ENCODE measurements at regions not wholly inside any gene's neighbourhood (a gene's known extent, or its start where the extent isn't known, plus 50 kb on each side); places are given as distances from the start of the nearest gene placed in this dataset.
"Not testable (repeated sequence)": the region's sequence is repeated elsewhere in the genome, so short reads cannot be mapped to it uniquely, and the experiment has no call there.

- DNase-seq (ENCODE audit: low read depth) = no peak
Observed at GRCh38 chr6:9192405-9192909, 757.1 kb upstream of the SLC35B3 start.

- no peak for DNase-seq (ENCODE audit: low read depth)
Observed at GRCh38 chr6:9186148-9186547, 750.8 kb upstream of the SLC35B3 start.

GRCh38 chr6:9178071-9178470 lies 742.7 kb upstream of the SLC35B3 start:
- no peak for DNase-seq (ENCODE audit: low read depth)

- DNase-seq (ENCODE audit: low read depth) = no peak
Observed at GRCh38 chr6:9173229-9173628, 737.9 kb upstream of the SLC35B3 start.

- DNase-seq (ENCODE audit: low read depth) = no peak
Observed at GRCh38 chr6:9172096-9172495, 736.8 kb upstream of the SLC35B3 start.

- no peak for DNase-seq (ENCODE audit: low read depth)
Observed at GRCh38 chr6:9168669-9169068, 733.3 kb upstream of the SLC35B3 start.

GRCh38 chr6:9161731-9162130 lies 726.4 kb upstream of the SLC35B3 start:
- no peak for DNase-seq (ENCODE audit: low read depth)

- no peak for DNase-seq (ENCODE audit: low read depth)
Observed at GRCh38 chr6:9159051-9159450, 723.7 kb upstream of the SLC35B3 start.

- no peak for DNase-seq (ENCODE audit: low read depth)
Observed at GRCh38 chr6:9155836-9156235, 720.5 kb upstream of the SLC35B3 start.

- no peak for DNase-seq (ENCODE audit: low read depth)
Observed at GRCh38 chr6:9143140-9143539, 707.8 kb upstream of the SLC35B3 start.

- no peak for DNase-seq (ENCODE audit: low read depth)
Observed at GRCh38 chr6:9140951-9141460, 705.7 kb upstream of the SLC35B3 start.

- DNase-seq (ENCODE audit: low read depth) = no peak
Observed at GRCh38 chr6:9140172-9140571, 704.8 kb upstream of the SLC35B3 start.

- no peak for DNase-seq (ENCODE audit: low read depth)
Observed at GRCh38 chr6:9139746-9140145, 704.4 kb upstream of the SLC35B3 start.

- DNase-seq (ENCODE audit: low read depth) = no peak
Observed at GRCh38 chr6:9138936-9139335, 703.6 kb upstream of the SLC35B3 start.

GRCh38 chr6:9136141-9136822 lies 700.9 kb upstream of the SLC35B3 start:
- DNase-seq (ENCODE audit: low read depth) = no peak

GRCh38 chr6:9131616-9132015 lies 696.3 kb upstream of the SLC35B3 start:
- no peak for DNase-seq (ENCODE audit: low read depth)

- DNase-seq (ENCODE audit: low read depth) = no peak
Observed at GRCh38 chr6:9131201-9131600, 695.9 kb upstream of the SLC35B3 start.

- DNase-seq (ENCODE audit: low read depth) = no peak
Observed at GRCh38 chr6:9128970-9129369, 693.6 kb upstream of the SLC35B3 start.

- DNase-seq (ENCODE audit: low read depth) = no peak
Observed at GRCh38 chr6:9126878-9127560, 691.7 kb upstream of the SLC35B3 start.

- not testable (repeated sequence) for DNase-seq (ENCODE audit: low read depth)
Observed at GRCh38 chr6:9126034-9126433, 690.7 kb upstream of the SLC35B3 start.

- no peak for DNase-seq (ENCODE audit: low read depth)
Observed at GRCh38 chr6:9121549-9121948, 686.2 kb upstream of the SLC35B3 start.

- no peak for DNase-seq (ENCODE audit: low read depth)
Observed at GRCh38 chr6:9116026-9116425, 680.7 kb upstream of the SLC35B3 start.

GRCh38 chr6:9112544-9112943 lies 677.2 kb upstream of the SLC35B3 start:
- no peak for DNase-seq (ENCODE audit: low read depth)
